T-helper 17 cell (primary cell): ENCODE measurements at regions not wholly inside any gene's neighbourhood (a gene's known extent, or its start where the extent isn't known, plus 50 kb on each side); places are given as distances from the start of the nearest gene placed in this dataset.
"Not testable (repeated sequence)": the region's sequence is repeated elsewhere in the genome, so short reads cannot be mapped to it uniquely, and the experiment has no call there.

ENCODE experiments used
- ATAC-seq: fragments of 150-1000 bp; cut with Tn5 transposase; 2 replicates; pipeline ENCODE4 v1.10.0; 2021; ENCODE audit warnings: mild to moderate bottlenecking, moderate library complexity
- DNase-seq, 3 donors: peaks; one replicate each; pipeline versions ENCODE4 v3.0.0 to v3.0.0-alpha.2; 2020 to 2021
- H3K9me3 ChIP-seq: one replicate; pipeline ENCODE4 v1.7.0; 2013; ENCODE audit warnings: low read length, mild to moderate bottlenecking; ENCODE audit not compliant: control insufficient read depth, poor library complexity, severe bottlenecking
- H3K27ac Mint-ChIP-seq: one replicate; pipeline ENCODE4 v1.8.0; 2022; ENCODE audit warnings: mild to moderate bottlenecking, moderate library complexity, mixed read lengths
- H3K27me3 Mint-ChIP-seq: one replicate; pipeline ENCODE4 v1.8.0; 2022; ENCODE audit warnings: mixed read lengths
- H3K36me3 Mint-ChIP-seq: one replicate; pipeline ENCODE4 v1.8.0; 2022; ENCODE audit warnings: low read depth, mixed read lengths
- H3K4me1 Mint-ChIP-seq: one replicate; pipeline ENCODE4 v1.8.0; 2022; ENCODE audit warnings: mild to moderate bottlenecking, mixed read lengths
- H3K4me3 Mint-ChIP-seq: one replicate; pipeline ENCODE4 v1.8.0; 2022; ENCODE audit warnings: mild to moderate bottlenecking, moderate library complexity, mixed read lengths

DNA sequence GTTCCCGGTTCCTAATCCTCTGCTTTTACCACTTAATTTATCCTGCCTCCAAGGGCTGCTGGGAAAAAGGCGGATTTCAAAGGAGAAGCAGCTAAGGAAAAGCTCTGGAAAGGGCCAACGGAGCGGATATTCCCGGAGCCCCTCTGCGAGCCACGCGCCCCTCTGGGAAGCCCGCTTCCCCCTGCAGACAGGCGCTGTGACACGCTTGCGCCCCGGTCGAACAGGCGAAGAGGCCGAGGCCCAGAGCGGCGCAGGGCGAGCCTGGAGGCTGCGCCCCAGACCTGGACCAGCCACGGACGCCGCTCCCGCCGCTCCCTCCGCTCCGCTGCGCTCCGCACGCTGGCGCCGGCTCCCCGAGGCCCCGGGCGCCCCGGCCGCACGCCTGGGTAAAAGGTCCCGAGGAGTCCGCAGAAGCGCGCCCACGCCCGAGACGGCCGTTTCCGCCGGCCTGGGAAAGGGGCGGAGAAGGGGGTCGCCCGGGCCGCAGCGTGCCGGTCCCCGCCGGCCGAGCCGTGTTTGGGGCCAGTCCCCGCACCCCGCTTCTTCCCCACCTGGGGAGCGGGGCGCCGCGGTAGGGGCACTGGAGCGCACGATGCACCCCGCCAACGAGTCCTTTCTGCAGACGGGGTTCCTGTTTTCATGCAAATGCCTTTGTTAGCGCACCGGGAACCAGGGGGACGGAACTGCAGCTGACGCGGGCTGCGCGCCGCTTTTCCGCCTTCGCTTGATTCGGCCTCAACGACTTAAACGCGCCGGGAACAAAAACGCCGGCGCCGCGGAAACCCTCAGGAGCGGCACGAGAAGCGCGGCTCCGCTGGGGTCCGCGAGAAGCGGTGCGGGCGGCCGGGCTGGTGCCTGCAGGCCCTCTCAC is 91.9 kb upstream of the SIRPA start:
- Mint-ChIP-seq H3K27ac (no peak overlapping the region), H3K4me1 (peaks cover 14% of the 10 kb centered on the region), H3K4me3 (peak overlapping the region; percentile 78), H3K36me3 (peaks cover 3% of the 10 kb centered on the region), H3K27me3 (peaks cover 80% of the 10 kb centered on the region)
- no peaks in the 10 kb centered on the region for H3K9me3 ChIP-seq
- ATAC-seq (peak; percentile 73), DNase-seq (no peak)

GRCh38 chr20:1802385-1803060 is 92.7 kb upstream of the SIRPA start:
- DNase-seq, result peak in 1 of 3 donors; percentile 14
- Mint-ChIP-seq H3K4me3 (peak overlapping the region; percentile 78), H3K4me1 (peaks cover 14% of the 10 kb centered on the region), H3K36me3 (peaks cover 3% of the 10 kb centered on the region), H3K27ac (no peak overlapping the region), H3K27me3 (peaks cover 78% of the 10 kb centered on the region)
- H3K9me3 ChIP-seq, result no peaks in the 10 kb centered on the region
- ATAC-seq, result peak; percentile 75

DNA sequence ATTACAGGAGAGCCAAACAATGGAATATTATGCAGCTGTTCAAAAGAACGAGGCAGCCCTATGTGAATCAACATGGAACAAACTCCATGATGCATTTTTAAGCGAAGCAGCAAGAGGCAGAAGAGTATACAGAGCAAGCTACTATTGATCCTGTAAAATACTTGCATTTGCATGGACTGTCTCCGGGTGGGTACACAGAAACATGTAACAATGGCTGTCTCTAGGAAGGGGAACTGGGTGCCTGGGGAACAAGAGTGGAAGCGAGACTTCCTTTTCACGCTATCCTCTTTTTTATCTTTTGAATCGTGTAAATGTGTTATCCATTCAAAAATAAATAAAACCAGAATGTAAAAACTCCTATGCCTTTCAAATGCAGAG is 93.3 kb upstream of the SIRPA start:
- no peak overlapping the region for H3K27ac Mint-ChIP-seq
- peaks cover 3% of the 10 kb centered on the region for H3K36me3 Mint-ChIP-seq
- no peaks in the 10 kb centered on the region for H3K9me3 ChIP-seq
- peaks cover 72% of the 10 kb centered on the region for H3K27me3 Mint-ChIP-seq
- H3K4me3 Mint-ChIP-seq, result peak overlapping the region; percentile 78
- H3K4me1 Mint-ChIP-seq, result peaks cover 14% of the 10 kb centered on the region
- ATAC-seq (no peak), DNase-seq (no peak)

GRCh38 chr20:1801225-1801928 is 93.8 kb upstream of the SIRPA start:
- Mint-ChIP-seq H3K4me1 (peaks cover 14% of the 10 kb centered on the region), H3K27me3 (peaks cover 66% of the 10 kb centered on the region), H3K4me3 (peak overlapping the region; percentile 45), H3K27ac (no peak overlapping the region), H3K36me3 (peaks cover 3% of the 10 kb centered on the region)
- DNase-seq (no peak), ATAC-seq (no peak)
- H3K9me3 ChIP-seq, result no peaks in the 10 kb centered on the region

DNA sequence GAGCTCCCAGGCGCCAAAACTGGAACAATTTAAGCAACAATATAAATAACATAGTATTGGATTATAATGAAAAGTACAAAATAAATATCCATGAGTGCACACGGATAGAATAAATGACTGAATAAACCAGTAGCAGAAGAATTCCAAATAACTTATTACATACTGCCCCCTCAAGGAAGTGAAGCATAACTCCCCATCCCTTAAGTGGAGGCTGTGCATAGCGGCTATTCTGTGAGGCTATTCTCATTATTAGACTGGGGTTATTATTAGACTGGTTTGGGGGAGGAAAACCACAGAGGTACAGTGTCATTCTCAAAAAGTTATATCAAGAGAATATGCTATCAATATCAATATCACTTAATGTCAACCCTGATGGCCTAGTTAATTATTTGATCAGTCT is 94.4 kb upstream of the SIRPA start:
- ATAC-seq (no peak), DNase-seq (no peak)
- H3K27me3 Mint-ChIP-seq, result peaks cover 65% of the 10 kb centered on the region
- H3K27ac Mint-ChIP-seq, result no peak overlapping the region
- H3K4me3 Mint-ChIP-seq, result no peak overlapping the region
- H3K36me3 Mint-ChIP-seq, result peaks cover 3% of the 10 kb centered on the region
- no peaks in the 10 kb centered on the region for H3K9me3 ChIP-seq
- H3K4me1 Mint-ChIP-seq, result peaks cover 14% of the 10 kb centered on the region

- DNase-seq (no peak), ATAC-seq (no peak)
- H3K27me3 Mint-ChIP-seq, result peaks cover 61% of the 10 kb centered on the region
- no peaks in the 10 kb centered on the region for H3K9me3 ChIP-seq
- H3K4me3 Mint-ChIP-seq, result no peak overlapping the region
- peaks cover 14% of the 10 kb centered on the region for H3K4me1 Mint-ChIP-seq
- peaks cover 3% of the 10 kb centered on the region for H3K36me3 Mint-ChIP-seq
- no peak overlapping the region for H3K27ac Mint-ChIP-seq
Measured at GRCh38 chr20:1800180-1800579, 95.0 kb upstream of the SIRPA start.

- not testable (repeated sequence) for DNase-seq, H3K4me3 Mint-ChIP-seq, H3K36me3 Mint-ChIP-seq, H3K9me3 ChIP-seq, ATAC-seq, H3K27ac Mint-ChIP-seq
- peaks cover 60% of the 10 kb centered on the region for H3K27me3 Mint-ChIP-seq
- H3K4me1 Mint-ChIP-seq, result peaks cover 14% of the 10 kb centered on the region
Measured at GRCh38 chr20:1799746-1800145, 95.5 kb upstream of the SIRPA start.

- no peaks in the 10 kb centered on the region for H3K36me3 Mint-ChIP-seq
- ATAC-seq (no peak), DNase-seq (no peak)
- H3K27ac Mint-ChIP-seq, result no peak overlapping the region
- H3K4me3 Mint-ChIP-seq, result no peak overlapping the region
- peaks cover 11% of the 10 kb centered on the region for H3K4me1 Mint-ChIP-seq
- peaks cover 60% of the 10 kb centered on the region for H3K27me3 Mint-ChIP-seq
- H3K9me3 ChIP-seq, result no peaks in the 10 kb centered on the region
Measured at GRCh38 chr20:1798982-1799381, 96.2 kb upstream of the SIRPA start.

DNA sequence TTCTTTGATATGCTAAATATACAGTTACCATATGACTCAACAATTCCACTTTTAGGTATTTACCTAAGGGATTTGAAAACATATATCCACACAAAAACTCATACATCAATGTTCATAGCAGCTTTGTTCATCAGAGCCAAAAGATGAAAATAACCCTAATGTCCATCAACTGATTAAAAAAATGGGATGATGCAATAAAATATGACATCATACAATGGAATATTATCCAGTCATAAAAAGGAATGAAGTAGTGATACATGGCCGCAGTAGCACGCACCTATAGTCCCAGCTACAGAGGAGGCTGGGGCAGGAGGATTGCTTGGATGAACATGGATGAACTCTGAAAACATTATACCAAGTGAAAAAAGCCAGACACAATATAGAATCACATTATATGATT is 101.4 kb upstream of the SIRPA start:
- H3K36me3 Mint-ChIP-seq, result peaks cover 2% of the 10 kb centered on the region
- no peaks in the 10 kb centered on the region for H3K9me3 ChIP-seq
- no peak overlapping the region for H3K27ac Mint-ChIP-seq
- peaks cover 57% of the 10 kb centered on the region for H3K27me3 Mint-ChIP-seq
- DNase-seq (no peak), ATAC-seq (no peak)
- H3K4me1 Mint-ChIP-seq, result no peaks in the 10 kb centered on the region
- H3K4me3 Mint-ChIP-seq, result no peak overlapping the region

- DNase-seq (no peak), ATAC-seq (no peak)
- peaks cover 2% of the 10 kb centered on the region for H3K4me1 Mint-ChIP-seq
- peaks cover 5% of the 10 kb centered on the region for H3K36me3 Mint-ChIP-seq
- H3K4me3 Mint-ChIP-seq, result no peak overlapping the region
- H3K27ac Mint-ChIP-seq, result no peak overlapping the region
- peaks cover 62% of the 10 kb centered on the region for H3K27me3 Mint-ChIP-seq
- H3K9me3 ChIP-seq, result no peaks in the 10 kb centered on the region
Measured at GRCh38 chr20:1792274-1792673, 102.9 kb upstream of the SIRPA start.

DNA sequence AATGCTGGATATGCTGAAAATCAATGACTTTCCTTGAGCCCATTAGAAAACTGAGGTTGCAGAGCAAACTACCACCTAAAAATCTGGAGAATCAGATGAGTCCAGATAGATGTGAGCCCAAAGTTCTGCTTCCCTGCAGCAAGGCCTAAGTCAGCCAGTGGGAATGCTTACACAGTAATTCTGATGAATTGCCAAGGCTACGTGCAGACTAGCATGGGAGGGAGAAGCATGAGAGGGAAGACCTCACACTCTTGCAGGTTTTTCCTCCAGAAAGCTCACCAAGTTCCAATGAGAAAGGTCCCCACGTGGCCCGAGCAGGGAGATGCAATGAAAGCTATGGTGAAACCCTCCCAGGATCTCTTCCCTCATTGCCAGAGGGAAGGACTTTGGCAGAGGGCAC is 104.8 kb upstream of the SIRPA start:
- H3K27ac Mint-ChIP-seq, result no peak overlapping the region
- ATAC-seq, result no peak
- peaks cover 81% of the 10 kb centered on the region for H3K27me3 Mint-ChIP-seq

DNA sequence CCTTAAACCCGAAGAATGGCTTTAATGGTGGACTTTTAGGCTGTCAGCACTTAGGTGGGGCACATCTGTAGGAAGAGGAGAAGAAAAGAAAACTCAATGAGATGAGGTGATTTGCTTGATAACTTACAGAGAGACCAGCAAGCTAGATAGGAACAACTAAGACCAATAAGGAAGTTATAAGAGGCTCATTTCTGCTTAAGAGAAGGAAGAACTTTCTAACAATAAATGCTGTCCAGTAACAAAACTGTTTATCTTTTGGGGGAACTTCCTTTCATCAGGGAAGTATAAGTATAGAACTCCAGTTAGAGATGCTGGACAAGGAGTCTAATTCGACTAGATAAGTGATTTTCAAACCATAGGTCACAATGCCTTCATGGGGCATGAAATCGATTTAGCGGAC is 107.2 kb upstream of the SIRPA start:
- Mint-ChIP-seq H3K36me3 (peaks cover 13% of the 10 kb centered on the region), H3K4me1 (peaks cover 8% of the 10 kb centered on the region), H3K27me3 (peaks cover 87% of the 10 kb centered on the region), H3K27ac (no peak overlapping the region), H3K4me3 (no peak overlapping the region)
- H3K9me3 ChIP-seq, result no peaks in the 10 kb centered on the region
- DNase-seq (no peak), ATAC-seq (no peak)

More for the DNA sequence above, 104.8 kb upstream of the SIRPA start:
- Mint-ChIP-seq H3K4me1 (peaks cover 8% of the 10 kb centered on the region), H3K4me3 (no peak overlapping the region), H3K36me3 (peaks cover 11% of the 10 kb centered on the region)
- no peak for DNase-seq
- no peaks in the 10 kb centered on the region for H3K9me3 ChIP-seq

DNA sequence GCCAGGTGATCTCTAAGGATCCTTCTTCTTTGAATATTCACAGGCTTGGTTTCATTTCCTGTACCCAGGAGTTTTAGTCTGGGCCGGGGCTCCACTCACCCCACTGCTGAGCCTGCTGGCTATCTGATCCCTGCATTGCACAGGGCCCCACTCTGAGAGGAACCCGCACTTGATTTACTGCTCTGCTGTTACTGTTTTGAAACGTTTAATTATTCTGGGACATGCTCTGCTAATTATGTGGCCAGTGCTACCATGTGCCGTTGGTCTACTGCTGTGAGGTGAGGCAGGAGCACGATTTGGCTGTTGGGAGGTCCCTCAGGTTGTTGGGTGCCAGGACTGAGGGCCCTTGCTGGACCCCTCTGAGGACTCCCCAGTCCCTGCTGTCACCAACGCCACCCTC is 108.7 kb upstream of the SIRPA start:
- no peak for ATAC-seq
- no peaks in the 10 kb centered on the region for H3K9me3 ChIP-seq
- Mint-ChIP-seq H3K27ac (no peak overlapping the region), H3K36me3 (peaks cover 15% of the 10 kb centered on the region), H3K27me3 (peaks cover 92% of the 10 kb centered on the region), H3K4me1 (peaks cover 8% of the 10 kb centered on the region), H3K4me3 (no peak overlapping the region)
- no peak for DNase-seq
